GM21737 (cell line): ENCODE measurements at regions not wholly inside any gene's neighbourhood (a gene's known extent, or its start where the extent isn't known, plus 50 kb on each side); places are given as distances from the start of the nearest gene placed in this dataset.
"Not testable (repeated sequence)": the region's sequence is repeated elsewhere in the genome, so short reads cannot be mapped to it uniquely, and the experiment has no call there.

ENCODE experiments used
- ATAC-seq: cut with Tn5 transposase; IDR thresholded peaks from one replicate; pipeline ENCODE4 v1.9.1; 2021; ENCODE audit warnings: mild to moderate bottlenecking, moderate library complexity; ENCODE audit not compliant: unreplicated experiment

GRCh38 chr7:14973712-14974428, 71.3 kb upstream of the DGKB start:
- ATAC-seq, result no peak

- not testable (repeated sequence) for ATAC-seq
These were observed 69.1 kb upstream of the DGKB start for GRCh38 chr7:14971678-14972077.

- ATAC-seq, result not testable (repeated sequence)
These were observed 64.8 kb upstream of the DGKB start for GRCh38 chr7:14967376-14967775.

GRCh38 chr7:14962778-14963177, 60.2 kb upstream of the DGKB start:
- ATAC-seq, result no peak

GRCh38 chr7:14960721-14961120, 58.2 kb upstream of the DGKB start:
- no peak for ATAC-seq

- no peak for ATAC-seq
These were observed 56.8 kb upstream of the DGKB start for GRCh38 chr7:14959339-14959738.

- no peak for ATAC-seq
These were observed 51.5 kb upstream of the DGKB start for GRCh38 chr7:14954035-14954434.
